Activated CD4-positive, alpha-beta T cell treated with anti-CD3 and anti-CD28 coated beads for 4 hours (primary cell): ENCODE measurements at regions not wholly inside any gene's neighbourhood (a gene's known extent, or its start where the extent isn't known, plus 50 kb on each side); places are given as distances from the start of the nearest gene placed in this dataset.

Experiments used
- DNase-seq, 2 donors: peaks; one replicate each; pipeline ENCODE4 v3.0.0-alpha.2; 2020

DNA sequence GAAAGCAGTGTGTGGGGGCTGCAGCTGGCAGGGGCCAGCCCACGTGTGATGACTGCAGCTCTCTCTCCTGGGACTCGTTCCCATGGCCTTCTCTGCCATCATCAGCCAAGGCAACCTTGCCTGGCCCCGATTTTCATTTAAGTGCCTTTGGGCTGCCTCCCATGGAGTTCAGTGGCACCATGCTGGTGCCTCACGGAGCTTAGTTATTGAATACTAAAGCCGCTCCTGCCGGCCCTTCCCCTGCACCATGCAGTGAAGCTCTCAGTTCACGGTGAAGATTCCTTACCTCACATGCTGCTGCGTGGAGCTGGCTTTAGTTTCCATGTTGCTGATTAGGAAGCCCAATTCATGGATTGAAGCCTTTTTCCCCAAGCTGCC, 141.5 kb upstream of the EEPD1 start:
- DNase-seq = no peak

DNA sequence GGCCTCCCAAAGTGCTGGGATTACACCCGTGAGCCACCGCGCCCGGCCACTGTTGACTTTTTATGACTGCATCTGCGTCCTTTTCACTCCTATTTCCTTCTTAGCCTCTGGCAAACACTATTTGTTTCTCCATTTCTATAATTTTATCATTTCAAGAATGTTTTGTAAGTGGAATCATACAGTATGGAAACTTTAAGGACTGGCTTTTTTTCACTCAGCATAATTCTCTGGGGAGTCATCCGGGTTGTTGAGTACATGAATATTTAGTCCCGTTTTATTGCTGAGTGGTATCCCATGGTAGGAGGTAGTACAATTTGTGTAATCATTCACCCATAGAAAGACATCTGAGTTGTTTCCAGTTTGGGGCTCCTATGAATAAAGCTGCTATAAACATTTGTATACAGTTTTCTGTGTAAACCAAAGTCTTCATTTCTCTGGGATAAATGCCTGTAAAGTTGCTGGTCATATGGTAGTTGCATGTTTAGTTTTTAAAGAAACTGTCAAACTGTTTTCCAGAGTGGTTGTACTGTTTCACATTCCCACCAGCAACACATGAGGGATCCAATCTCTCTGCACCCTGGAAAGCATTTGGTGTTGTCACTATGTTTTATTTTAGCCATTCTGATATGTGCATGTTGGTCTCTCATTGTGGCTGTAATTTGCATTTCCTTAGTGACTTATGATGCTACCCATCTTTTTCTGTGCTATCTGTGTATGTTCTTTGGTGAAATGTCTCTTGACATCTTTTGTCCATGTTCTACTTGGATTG, 139.6 kb upstream of the EEPD1 start:
- no peak for DNase-seq

GRCh38 chr7:36014961-36015360, 138.1 kb upstream of the EEPD1 start:
- no peak for DNase-seq

DNA sequence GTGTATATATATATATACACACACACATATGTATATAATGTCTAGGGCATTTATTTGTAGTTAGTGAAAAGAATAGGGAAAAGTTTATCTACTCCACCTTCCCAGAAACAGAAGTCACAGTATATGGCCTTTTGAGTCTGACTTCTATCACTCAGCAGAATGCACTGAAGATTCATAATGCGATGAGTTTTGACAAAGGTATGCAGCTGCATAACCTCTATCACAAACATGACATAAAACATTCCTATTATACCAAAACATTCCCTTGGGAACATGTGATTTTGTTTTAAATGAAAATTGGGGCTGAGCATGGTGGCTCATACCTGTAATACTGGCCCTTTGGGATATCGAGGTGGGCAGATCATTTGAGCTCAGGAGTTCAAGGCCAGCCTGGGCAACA, 137.3 kb upstream of the EEPD1 start:
- DNase-seq = no peak

DNA sequence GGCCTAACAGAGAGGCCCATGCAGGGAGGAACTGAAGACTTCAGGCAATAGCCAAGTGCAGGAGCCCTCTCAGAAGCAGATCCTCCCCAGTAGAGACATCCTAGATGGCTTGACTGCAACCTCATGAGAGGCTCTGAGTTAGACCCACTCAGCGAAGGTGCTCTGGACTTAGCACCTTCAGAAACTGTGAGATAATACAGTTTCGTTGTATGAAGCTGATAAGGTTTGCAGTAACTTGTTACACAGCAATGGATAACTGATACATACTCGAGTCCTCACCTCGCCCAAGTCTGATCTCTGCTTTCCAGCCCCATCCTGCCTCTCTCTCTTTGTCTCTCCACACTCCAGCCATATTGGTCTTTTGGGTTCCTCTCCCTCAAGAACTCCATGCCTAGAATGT, 136.4 kb upstream of the EEPD1 start:
- no peak for DNase-seq

DNA sequence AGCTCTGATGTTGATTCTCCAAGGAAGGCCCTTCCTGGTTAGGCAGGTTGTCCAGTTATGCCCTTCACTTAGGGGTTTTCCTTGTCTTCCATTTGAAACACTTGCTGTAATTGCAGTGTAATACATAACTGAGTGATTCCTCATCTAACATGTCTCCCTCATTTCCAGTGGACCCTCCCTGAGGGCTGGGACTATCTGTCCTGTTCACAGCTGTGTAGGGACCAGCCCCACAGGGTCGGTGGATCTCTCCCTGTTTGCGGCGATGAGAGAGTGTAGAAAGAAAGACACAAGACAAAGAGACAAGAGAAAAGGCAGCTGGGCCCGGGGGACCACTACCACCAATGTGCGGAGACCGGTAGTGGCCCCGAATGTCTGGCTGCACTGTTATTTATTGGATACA, 135.9 kb upstream of the EEPD1 start:
- no peak for DNase-seq

DNA sequence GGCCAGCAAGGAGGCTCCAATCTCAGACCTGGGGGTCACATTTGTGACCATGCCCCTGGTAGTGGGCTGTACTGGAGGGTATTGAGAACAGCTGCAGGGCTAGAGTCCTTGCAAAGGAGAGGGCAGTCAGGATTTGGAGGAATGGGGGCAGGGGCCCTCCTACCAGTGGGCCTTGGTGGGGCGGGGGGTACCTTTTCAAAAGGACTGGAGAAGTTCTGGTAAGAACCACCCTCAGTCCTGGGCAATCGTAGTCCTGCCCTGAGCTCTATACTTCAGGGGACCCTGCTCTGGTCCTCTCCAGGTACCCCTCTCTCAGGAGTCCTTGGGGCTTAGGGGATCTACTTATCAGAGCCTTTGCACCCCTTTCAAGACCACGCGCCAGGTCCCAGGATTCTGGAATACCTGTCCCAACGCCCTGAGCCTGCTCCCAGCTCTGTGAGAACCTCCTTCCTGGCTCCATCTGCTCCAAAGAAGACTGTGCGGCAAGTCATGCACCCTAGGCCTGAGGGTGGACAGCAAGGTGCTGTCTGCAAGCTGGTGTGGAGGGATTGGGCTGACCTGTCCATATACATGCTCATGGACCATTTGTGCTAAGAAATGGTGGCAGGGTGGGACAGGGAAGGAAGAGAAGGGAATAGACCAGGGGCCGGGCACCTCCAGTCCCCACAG, 134.1 kb upstream of the EEPD1 start:
- DNase-seq = no peak

- DNase-seq = no peak
Observed at GRCh38 chr7:36019538-36019937, 133.5 kb upstream of the EEPD1 start.

GRCh38 chr7:36019980-36020379, 133.1 kb upstream of the EEPD1 start:
- no peak for DNase-seq

DNA sequence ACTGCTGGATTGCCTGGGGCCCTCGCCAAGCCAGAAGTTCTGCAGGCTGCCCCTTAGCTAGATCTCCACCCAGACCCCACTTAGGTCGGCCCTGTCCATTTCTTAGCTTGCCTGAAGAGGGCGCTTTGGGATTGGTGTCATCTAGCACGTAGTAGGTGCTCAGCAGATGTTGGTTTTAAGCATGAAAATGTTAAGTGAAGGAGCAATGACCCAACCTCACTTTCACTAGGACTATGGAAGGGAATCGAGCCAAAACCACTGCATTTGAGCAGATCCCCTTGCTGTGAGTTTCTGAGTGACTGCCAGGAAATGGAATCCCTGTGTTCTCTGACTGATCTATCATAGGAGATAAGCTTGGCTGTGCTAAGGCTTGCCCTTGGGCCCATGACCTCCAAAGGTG, 131.7 kb upstream of the EEPD1 start:
- DNase-seq = no peak

DNA sequence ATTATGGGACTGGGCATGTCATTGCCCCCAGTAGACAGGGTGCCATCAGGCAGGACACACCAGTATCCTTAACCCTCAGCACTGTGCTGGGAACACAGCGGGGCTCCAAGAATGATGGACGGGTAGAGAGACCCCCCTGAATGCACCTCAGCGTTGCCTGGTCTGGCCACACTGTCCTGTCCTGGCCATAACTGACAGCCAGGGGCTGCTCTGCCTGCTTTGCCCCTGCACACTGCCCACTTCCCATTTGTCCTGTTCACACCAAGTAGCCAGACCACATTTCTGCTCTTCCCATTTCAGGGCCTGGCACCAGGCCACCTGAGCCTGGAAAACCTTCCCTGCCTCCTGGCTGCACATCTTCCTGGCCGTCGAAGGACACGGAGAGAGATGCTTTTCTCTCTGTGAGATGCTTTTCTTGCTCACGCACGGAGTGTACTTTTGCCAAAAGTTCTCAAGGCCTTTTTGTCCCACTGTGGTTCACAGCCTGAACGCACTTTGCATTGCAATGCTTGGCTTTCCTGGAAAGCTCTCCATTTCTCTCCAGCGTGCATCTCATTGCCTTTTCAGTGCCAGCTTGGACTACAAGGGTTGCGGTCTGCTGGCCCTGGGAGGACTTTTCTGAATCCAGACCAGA, 131.0 kb upstream of the EEPD1 start:
- no peak for DNase-seq

GRCh38 chr7:36023033-36023560, 130.0 kb upstream of the EEPD1 start:
- no peak for DNase-seq

DNA sequence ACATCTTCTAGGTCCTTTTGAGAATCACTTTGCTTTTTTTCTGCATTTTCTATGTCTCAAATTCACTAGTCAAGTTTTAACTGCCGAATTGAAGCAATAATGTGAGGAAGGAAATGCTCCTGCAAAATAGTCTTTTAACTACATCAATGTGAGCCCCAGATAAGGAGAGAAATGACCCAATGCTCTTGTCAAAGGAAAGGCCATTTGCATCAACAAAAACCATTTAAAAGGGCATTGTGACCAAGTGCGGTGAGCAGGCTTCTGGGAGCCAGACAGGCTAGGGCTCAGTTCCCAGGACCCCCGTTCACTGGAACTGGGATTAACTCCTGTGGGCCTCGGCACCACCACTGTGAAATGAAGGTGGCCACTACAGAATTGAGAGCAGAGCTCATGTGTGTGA, 127.9 kb upstream of the EEPD1 start:
- DNase-seq = no peak

GRCh38 chr7:36029311-36029710, 123.7 kb upstream of the EEPD1 start:
- DNase-seq = no peak

DNA sequence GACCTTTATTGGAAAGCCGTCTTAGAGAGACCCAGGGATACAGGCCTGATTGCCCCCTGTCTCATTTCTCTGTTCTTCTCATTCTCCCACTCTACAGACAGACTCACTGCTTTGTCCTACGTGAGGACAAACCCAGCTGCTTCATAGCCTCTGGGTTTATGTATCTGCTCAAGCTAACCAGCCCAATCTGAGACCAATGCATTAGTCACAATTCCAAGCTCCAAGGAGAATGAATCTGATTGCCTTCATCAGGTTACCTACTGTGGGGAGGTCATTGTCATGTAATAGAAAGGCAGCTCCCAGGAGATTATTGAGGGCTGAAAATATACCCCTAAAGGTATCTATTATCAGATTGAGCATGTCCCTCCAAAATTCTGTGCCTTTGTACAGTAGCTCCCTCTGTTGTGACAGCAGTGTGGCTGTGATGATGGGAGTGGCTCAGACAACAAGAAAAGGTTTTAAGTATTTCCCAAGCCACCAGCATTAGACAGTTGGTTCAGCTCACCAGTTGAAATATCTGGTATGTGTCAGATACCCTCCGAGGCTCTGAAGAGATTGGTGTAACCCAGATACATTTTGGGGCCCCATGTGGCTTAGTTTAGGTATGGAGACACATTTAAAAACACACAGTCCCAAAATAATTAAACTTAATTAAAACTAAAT, 123.1 kb upstream of the EEPD1 start:
- no peak for DNase-seq

DNA sequence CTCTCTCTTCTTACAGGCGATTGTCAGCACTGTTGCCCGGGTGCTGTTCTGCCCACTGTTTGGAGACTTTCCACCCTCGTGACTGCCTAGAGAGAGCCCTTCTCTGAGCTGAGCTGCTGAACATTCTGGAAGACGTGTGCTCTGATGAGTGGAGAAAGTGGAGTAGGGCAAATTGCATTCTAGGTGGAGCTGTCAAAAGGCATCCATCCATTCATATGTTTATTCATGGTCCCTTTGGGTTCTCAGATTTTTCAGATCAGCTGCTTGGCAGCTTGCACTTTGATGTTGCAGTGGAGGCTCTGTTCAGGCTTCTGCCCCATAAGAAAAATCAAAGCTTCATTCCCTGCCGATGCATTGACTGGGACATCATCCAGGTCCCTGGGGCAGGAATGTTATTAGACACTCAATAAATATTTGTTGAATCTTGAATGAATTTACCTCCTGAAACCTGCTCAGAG, 120.7 kb upstream of the EEPD1 start:
- DNase-seq = no peak

- no peak for DNase-seq
Observed at GRCh38 chr7:36034020-36034419, 119.0 kb upstream of the EEPD1 start.

DNA sequence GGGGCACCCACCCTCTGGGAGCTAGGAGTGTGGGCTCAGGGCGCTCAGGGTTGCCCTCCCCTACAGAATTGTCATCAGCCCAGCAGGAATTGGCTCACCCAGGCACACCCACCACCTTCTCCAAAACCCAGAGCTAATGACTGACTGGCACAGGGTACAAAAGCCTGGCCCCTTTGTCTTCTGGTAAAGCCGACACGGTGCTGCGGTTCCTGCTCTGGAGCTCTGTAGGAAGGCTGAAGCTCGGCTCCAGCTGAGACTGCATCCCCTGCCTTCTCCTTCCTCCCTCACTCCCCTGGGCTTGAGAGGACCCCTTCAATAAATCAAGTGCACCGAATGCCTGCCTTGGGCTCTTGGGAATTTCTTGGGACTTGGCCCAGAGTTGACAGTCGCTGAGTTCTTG, 117.9 kb upstream of the EEPD1 start:
- no peak for DNase-seq

- DNase-seq = no peak
Observed at GRCh38 chr7:36036590-36036989, 116.5 kb upstream of the EEPD1 start.

DNA sequence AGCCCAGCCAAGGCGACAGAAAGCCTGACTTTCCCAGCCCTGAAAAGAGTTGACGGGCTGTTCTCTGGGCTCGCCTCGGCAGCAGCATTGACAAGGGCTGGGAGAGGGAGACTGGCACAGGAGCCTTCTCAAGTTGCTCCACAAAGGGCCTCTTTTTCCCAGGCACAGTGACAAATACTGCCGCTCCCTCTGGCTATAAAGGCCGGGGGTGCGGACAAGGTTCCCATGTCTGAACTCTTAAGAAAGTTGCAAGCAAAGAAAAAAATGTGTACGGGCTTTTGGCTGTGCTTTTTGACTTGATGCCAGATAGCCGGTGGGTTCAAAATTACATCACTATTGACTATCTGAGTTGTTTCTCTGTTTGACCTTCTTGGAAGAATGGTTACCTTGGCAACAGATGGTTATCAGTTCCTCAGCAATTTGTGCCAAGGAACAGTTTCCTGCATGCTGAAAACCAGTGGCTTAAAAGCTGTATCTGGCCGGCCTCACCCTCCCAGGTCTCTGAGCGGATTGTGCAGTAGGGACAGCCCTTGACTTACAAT, 115.9 kb upstream of the EEPD1 start:
- DNase-seq = no peak

DNA sequence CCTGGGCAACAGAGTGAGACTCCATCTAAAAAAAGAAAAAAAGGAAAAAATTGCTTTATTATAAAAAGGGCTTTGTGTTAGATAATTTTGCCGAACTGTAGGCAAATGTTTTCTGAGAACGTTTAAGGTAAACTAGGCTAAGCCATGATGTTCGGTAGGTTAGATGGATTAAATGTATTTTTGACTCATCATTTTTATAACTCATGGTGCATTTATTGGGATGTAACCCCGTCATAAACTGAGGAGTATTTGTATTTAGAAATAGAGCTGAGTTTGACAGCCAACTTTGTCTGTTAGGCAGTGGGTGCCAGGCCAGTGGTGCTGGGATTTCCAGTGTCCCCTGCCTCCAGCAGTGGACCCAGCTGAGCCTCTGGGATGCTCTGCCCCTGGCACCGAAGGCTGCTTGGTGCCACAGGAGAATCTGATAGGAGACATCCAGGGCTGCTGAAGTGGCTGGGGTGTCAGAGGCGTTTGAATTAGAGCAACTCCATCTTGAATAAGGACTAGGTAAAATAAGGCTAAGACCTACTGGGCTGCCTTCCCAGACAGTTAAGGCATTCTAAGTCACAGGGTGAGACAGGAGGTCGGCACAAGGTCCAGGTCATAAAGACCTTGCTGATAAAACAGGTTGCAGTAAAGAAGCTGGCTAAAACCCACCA, 114.9 kb upstream of the EEPD1 start:
- no peak for DNase-seq

GRCh38 chr7:36039243-36039642, 113.8 kb upstream of the EEPD1 start:
- no peak for DNase-seq

- no peak for DNase-seq
Observed at GRCh38 chr7:36039671-36040070, 113.4 kb upstream of the EEPD1 start.
